GM21367 (cell line): ENCODE measurements at regions not wholly inside any gene's neighbourhood (a gene's known extent, or its start where the extent isn't known, plus 50 kb on each side); places are given as distances from the start of the nearest gene placed in this dataset.

Source experiments
- ATAC-seq: cut with Tn5 transposase; IDR thresholded peaks from one replicate; pipeline ENCODE4 v1.9.1; 2021; ENCODE audit not compliant: unreplicated experiment

- no peak for ATAC-seq
Measured at GRCh38 chr1:118739501-118739900, 248.6 kb downstream of the TBX15 start.

- no peak for ATAC-seq
Measured at GRCh38 chr1:118736322-118736721, 251.8 kb downstream of the TBX15 start.

- ATAC-seq = no peak
Measured at GRCh38 chr1:118717893-118718292, 270.2 kb downstream of the TBX15 start.

- ATAC-seq = no peak
Measured at GRCh38 chr1:118716775-118717174, 271.4 kb downstream of the TBX15 start.

GRCh38 chr1:118711356-118711755, 276.8 kb downstream of the TBX15 start:
- ATAC-seq = no peak

- no peak for ATAC-seq
Measured at GRCh38 chr1:118698911-118699310, 289.2 kb downstream of the TBX15 start.

GRCh38 chr1:118692143-118692542, 296.0 kb downstream of the TBX15 start:
- ATAC-seq = no peak

- ATAC-seq = no peak
Measured at GRCh38 chr1:118688891-118689290, 299.3 kb downstream of the TBX15 start.

GRCh38 chr1:118661769-118662320, 326.3 kb downstream of the TBX15 start:
- ATAC-seq = no peak

GRCh38 chr1:118660769-118661168, 327.4 kb downstream of the TBX15 start:
- no peak for ATAC-seq

GRCh38 chr1:118659646-118660045, 328.5 kb downstream of the TBX15 start:
- ATAC-seq = no peak

GRCh38 chr1:118650107-118650807, 337.9 kb downstream of the TBX15 start:
- no peak for ATAC-seq

- no peak for ATAC-seq
Measured at GRCh38 chr1:118649369-118650106, 338.6 kb downstream of the TBX15 start.

GRCh38 chr1:118636004-118636403, 352.1 kb downstream of the TBX15 start:
- no peak for ATAC-seq

GRCh38 chr1:118627435-118627834, 360.7 kb downstream of the TBX15 start:
- ATAC-seq = no peak

- no peak for ATAC-seq
Measured at GRCh38 chr1:118621839-118622238, 366.3 kb downstream of the TBX15 start.

- no peak for ATAC-seq
Measured at GRCh38 chr1:118618618-118619340, 369.4 kb downstream of the TBX15 start.

- ATAC-seq = no peak
Measured at GRCh38 chr1:118617916-118618315, 370.2 kb downstream of the TBX15 start.

GRCh38 chr1:118615066-118615465, 373.1 kb downstream of the TBX15 start:
- ATAC-seq = no peak

GRCh38 chr1:118589238-118589846, 398.8 kb downstream of the TBX15 start:
- no peak for ATAC-seq

GRCh38 chr1:118588566-118588965, 399.6 kb downstream of the TBX15 start:
- ATAC-seq = no peak
